ENCODE measurements at regions not wholly inside any gene's neighbourhood (a gene's known extent, or its start where the extent isn't known, plus 50 kb on each side); places are given as distances from the start of the nearest gene placed in this dataset.

GRCh38 chr5:159486836-159487235, 156.5 kb upstream of the IL12B start:
- TF ChIP-seq POLR2A (IDR thresholded peaks at IDR 0.05) (no peak), CTCF (IDR thresholded peaks at IDR 0.05) (no peak)

All from uterus (tissue), 2 donors.